Kidney (tissue), 13 donors: ENCODE measurements at regions not wholly inside any gene's neighbourhood (a gene's known extent, or its start where the extent isn't known, plus 50 kb on each side); places are given as distances from the start of the nearest gene placed in this dataset.

Source experiments
- DNase-seq, 5 donors: peaks; one replicate each; pipeline ENCODE4 v3.0.0-alpha.2; 2013 to 2020
- FAIRE-seq: peaks from 2 replicates; lab custom pipeline; 2012; peaks lifted over from hg19 to GRCh38; lab: Jason Lieb, UNC
- H3K27ac ChIP-seq, 2 donors: one replicate each; pipeline ENCODE4 v1.7.0; 2013; ENCODE audit warnings: low read depth in 2 of 2, low read length in 2 of 2, inconsistent platforms in 1 of 2
- H3K27me3 ChIP-seq: one replicate; pipeline ENCODE4 v1.7.1; 2013; ENCODE audit warnings: low read length, inconsistent platforms; ENCODE audit not compliant: control insufficient read depth, insufficient read depth
- H3K36me3 ChIP-seq, 3 donors: one replicate each; pipeline versions ENCODE4 v1.7.0 to v1.7.1; 2013; ENCODE audit warnings: low read length in 3 of 3, control low read depth in 1 of 3, inconsistent platforms in 1 of 3; ENCODE audit not compliant: insufficient read depth in 3 of 3, control insufficient read depth in 2 of 3
- H3K4me1 ChIP-seq, 3 donors: one replicate each; pipeline versions ENCODE4 v1.7.0 to v1.7.1; 2013; ENCODE audit warnings: low read length in 3 of 3, inconsistent platforms in 1 of 3, low read depth in 1 of 3; ENCODE audit not compliant: control insufficient read depth in 2 of 3, insufficient read depth in 2 of 3
- H3K4me3 ChIP-seq, 3 donors: one replicate each; pipeline versions ENCODE4 v1.7.0 to v1.8.1; 2013; ENCODE audit warnings: low read length in 3 of 3, control low read depth in 1 of 3, inconsistent platforms in 1 of 3
- H3K9ac ChIP-seq, 3 donors: one replicate each; pipeline versions ENCODE4 v1.7.0 to v1.7.1; 2013; ENCODE audit warnings: low read length in 3 of 3, control low read depth in 1 of 3, inconsistent platforms in 1 of 3
- H3K9me3 ChIP-seq, 3 donors: one replicate each; pipeline versions ENCODE4 v1.7.0 to v1.7.1; 2013; ENCODE audit warnings: low read length in 3 of 3, control low read depth in 1 of 3, inconsistent platforms in 1 of 3; ENCODE audit not compliant: control insufficient read depth in 2 of 3, insufficient read depth in 1 of 3
- CTCF ChIP-seq: IDR thresholded peaks from 3 replicates; pipeline ENCODE4 v1.5.1; 2012; ENCODE audit warnings: mild to moderate bottlenecking, moderate library complexity, borderline replicate concordance; ENCODE audit not compliant: insufficient read depth; ENCODE audit errors: extremely low read depth
- intact Hi-C: fragments of 100-400 bp; cut with DNase I; formaldehyde crosslinking; loops from one replicate; pipeline ENCODE4 v1.11.1; 2022
- donor health status: control.
- donor health status: control.
- donor health status: control.
- donor health status: control.
- donor health status: control.
- donor health status: DM: yes; HTN: yes; CAD: no.
- donor health status: Normal renal cell carcinoma (clear cell type).

- Histone ChIP-seq H3K36me3 (no peaks in the 10 kb centered on the region), H3K27me3 (no peaks in the 10 kb centered on the region), H3K4me3 (no peak overlapping the region), H3K27ac (no peak overlapping the region), H3K9ac (no peak overlapping the region), H3K4me1 (no peaks in the 10 kb centered on the region), H3K9me3 (no peaks in the 10 kb centered on the region)
- intact Hi-C loops, result no loop called here
- no peak for TF ChIP-seq CTCF
- FAIRE-seq, result no peak
- DNase-seq, result no peak
Measured at GRCh38 chr1:38456531-38456876, 403.1 kb downstream of the RRAGC start.

DNA sequence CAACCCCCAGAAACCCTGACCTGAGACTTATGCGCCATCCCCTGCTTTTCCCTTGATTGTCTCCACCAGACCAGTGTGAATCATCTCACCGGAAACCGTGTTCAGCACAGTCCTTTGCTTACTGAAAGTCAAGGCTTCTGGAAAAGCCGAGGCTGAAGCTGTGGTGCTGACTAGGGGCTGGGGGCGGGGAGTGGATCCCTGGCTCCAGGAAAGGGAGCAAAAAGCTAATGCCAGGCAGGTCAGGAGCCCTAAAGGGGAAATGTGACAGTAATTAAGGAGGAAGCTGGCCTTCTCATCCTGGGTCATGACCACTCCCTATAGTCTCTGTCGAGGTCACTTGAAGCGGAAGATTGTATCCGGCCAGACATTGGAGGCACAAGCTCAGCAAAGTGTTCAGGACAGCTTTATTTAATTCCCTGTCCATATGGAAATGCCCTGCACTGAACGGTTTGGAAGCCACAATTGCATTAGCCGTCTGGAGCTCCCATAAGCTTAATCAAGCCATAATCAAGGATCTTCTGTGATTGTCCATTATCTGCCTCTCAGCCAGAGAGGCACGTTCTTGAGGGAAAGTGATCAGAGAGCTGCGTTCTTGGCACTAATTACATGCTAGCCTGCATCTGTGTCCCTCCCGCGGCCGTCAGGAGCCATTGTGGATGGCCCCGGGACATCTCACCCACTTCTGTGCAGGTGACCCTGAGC is 403.6 kb downstream of the RRAGC start:
- no peaks in the 10 kb centered on the region for H3K9me3 ChIP-seq
- intact Hi-C loops, result no loop called here
- FAIRE-seq (no peak), DNase-seq (peak in 1 of 5 donors; percentile 27)
- no peak overlapping the region for H3K4me3 ChIP-seq
- H3K4me1 ChIP-seq, result no peaks in the 10 kb centered on the region
- no peak overlapping the region for H3K27ac ChIP-seq
- H3K9ac ChIP-seq, result no peak overlapping the region
- no peak for TF ChIP-seq CTCF
- no peaks in the 10 kb centered on the region for H3K36me3 ChIP-seq
- no peaks in the 10 kb centered on the region for H3K27me3 ChIP-seq

DNA sequence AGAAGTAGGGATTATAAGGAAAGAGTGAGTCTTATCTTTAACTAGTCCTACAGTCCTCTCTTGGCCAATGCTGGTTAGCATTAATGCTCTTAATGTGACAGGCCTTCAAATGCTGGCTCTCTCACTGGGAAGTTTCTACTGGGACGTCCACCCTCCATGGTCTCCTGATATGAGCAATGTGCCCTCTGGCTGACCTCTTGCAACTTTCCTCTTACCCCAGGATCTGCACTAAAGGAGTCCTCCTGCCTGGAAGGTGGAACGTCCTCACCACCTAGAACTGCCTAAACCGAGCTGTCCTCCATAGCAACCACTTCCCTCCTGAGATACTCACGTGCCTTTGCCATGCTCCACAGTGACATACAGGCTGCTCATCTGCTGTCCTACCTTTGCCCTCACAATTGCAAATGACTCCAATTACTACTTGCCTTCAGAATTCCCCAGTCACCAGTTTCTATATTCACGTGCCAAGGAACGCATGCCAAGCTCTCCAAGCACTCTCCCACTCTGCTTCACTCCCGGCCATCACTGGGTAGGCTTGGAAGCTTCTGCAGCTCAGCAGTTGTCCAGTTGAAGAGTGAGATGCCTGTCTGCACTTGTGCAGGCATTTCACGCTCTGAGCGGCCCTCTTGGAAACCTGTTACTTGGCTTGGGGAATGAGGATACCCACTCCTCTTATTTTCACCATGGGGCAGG is 404.7 kb downstream of the RRAGC start:
- H3K27ac ChIP-seq, result no peak overlapping the region
- H3K9ac ChIP-seq, result no peak overlapping the region
- intact Hi-C loops, result no loop called here

More for the DNA sequence above, 404.7 kb downstream of the RRAGC start:
- no peaks in the 10 kb centered on the region for H3K36me3 ChIP-seq
- H3K9me3 ChIP-seq, result no peaks in the 10 kb centered on the region
- no peaks in the 10 kb centered on the region for H3K4me1 ChIP-seq
- DNase-seq (no peak), FAIRE-seq (no peak)
- no peak for TF ChIP-seq CTCF
- H3K27me3 ChIP-seq, result no peaks in the 10 kb centered on the region
- H3K4me3 ChIP-seq, result no peak overlapping the region
